ENCODE measurements at regions not wholly inside any gene's neighbourhood (a gene's known extent, or its start where the extent isn't known, plus 50 kb on each side); places are given as distances from the start of the nearest gene placed in this dataset.

DNA sequence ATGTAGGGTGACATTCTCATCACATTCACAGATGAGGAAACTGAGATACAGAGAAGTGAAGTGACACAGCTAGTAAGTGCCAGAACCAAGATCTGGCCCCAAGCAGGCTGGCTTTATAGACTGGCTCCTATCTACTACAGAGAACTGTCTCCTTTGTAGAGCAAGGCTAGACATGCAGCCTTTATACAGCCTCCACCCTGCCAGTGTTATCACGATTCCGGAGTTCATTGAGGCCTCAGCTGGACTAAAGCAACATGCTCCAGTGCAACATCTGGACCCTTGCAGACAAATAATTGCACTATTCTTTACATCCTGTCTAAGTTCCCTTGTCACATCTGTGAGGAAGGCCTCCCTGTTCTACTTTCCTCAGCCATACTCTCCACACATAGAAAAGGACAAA, 58.0 kb upstream of the XIAP start:
- TF ChIP-seq, protein P1, sequence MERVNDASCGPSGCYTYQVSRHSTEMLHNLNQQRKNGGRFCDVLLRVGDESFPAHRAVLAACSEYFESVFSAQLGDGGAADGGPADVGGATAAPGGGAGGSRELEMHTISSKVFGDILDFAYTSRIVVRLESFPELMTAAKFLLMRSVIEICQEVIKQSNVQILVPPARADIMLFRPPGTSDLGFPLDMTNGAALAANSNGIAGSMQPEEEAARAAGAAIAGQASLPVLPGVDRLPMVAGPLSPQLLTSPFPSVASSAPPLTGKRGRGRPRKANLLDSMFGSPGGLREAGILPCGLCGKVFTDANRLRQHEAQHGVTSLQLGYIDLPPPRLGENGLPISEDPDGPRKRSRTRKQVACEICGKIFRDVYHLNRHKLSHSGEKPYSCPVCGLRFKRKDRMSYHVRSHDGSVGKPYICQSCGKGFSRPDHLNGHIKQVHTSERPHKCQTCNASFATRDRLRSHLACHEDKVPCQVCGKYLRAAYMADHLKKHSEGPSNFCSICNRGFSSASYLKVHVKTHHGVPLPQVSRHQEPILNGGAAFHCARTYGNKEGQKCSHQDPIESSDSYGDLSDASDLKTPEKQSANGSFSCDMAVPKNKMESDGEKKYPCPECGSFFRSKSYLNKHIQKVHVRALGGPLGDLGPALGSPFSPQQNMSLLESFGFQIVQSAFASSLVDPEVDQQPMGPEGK (CRISPR knock-in tag; IDR thresholded peaks at IDR 0.05; ENCODE audit: borderline replicate concordance), result no peak
- TF ChIP-seq, protein P2, sequence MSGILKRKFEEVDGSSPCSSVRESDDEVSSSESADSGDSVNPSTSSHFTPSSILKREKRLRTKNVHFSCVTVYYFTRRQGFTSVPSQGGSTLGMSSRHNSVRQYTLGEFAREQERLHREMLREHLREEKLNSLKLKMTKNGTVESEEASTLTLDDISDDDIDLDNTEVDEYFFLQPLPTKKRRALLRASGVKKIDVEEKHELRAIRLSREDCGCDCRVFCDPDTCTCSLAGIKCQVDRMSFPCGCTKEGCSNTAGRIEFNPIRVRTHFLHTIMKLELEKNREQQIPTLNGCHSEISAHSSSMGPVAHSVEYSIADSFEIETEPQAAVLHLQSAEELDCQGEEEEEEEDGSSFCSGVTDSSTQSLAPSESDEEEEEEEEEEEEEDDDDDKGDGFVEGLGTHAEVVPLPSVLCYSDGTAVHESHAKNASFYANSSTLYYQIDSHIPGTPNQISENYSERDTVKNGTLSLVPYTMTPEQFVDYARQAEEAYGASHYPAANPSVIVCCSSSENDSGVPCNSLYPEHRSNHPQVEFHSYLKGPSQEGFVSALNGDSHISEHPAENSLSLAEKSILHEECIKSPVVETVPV (CRISPR knock-in tag; IDR thresholded peaks at IDR 0.05), result no peak
- TF ChIP-seq GLIS3 (CRISPR knock-in tag; IDR thresholded peaks at IDR 0.05), result no peak
- no peak for TF ChIP-seq POU6F1 (CRISPR knock-in tag; IDR thresholded peaks at IDR 0.05; ENCODE audit: borderline replicate concordance, low read depth)
- no peak for TF ChIP-seq ZFP30 (CRISPR knock-in tag; IDR thresholded peaks at IDR 0.05)
- no peak for TF ChIP-seq CSDC2 (CRISPR knock-in tag; IDR thresholded peaks at IDR 0.05)
- no peak for TF ChIP-seq OSR1 (CRISPR knock-in tag; IDR thresholded peaks at IDR 0.05)
- TF ChIP-seq ZNF565 (CRISPR knock-in tag; conservative IDR thresholded peaks at IDR 0.05; ENCODE audit: low read depth), result no peak
- TF ChIP-seq CREB5 (CRISPR knock-in tag; IDR thresholded peaks at IDR 0.05; ENCODE audit: low read depth), result no peak
- no peak for TF ChIP-seq BACH2 (CRISPR knock-in tag; IDR thresholded peaks at IDR 0.05; ENCODE audit: borderline replicate concordance)
- no peak for TF ChIP-seq TCF4 (CRISPR knock-in tag; IDR thresholded peaks at IDR 0.05; ENCODE audit: borderline replicate concordance)

Measured in SK-N-SH treated with all-trans-retinoic acid at 6 μM for 48 hours (cell line).